ENCODE measurements at regions not wholly inside any gene's neighbourhood (a gene's known extent, or its start where the extent isn't known, plus 50 kb on each side); places are given as distances from the start of the nearest gene placed in this dataset.

- Histone ChIP-seq H3K4me3 (ENCODE audit: low read length) (no peak overlapping the region), H2AFZ (ENCODE audit: low read depth, low read length) (no peak overlapping the region), H3F3A (ENCODE audit: insufficient read depth, low read length, poor library complexity, severe bottlenecking) (no peaks in the 10 kb centered on the region), H3K4me2 (ENCODE audit: low read length) (no peak overlapping the region), H3K36me3 (ENCODE audit: insufficient read depth, low read length) (no peaks in the 10 kb centered on the region), H3K9me2 (ENCODE audit: insufficient read depth, low read length) (no peaks in the 10 kb centered on the region), H3K27me3 (ENCODE audit: insufficient read depth, low read depth, low read length) (no peaks in the 10 kb centered on the region), H3K79me2 (replicated peaks; ENCODE audit: insufficient read depth, low read length) (no peaks in the 10 kb centered on the region), H3K9me3 (ENCODE audit: low read length) (no peaks in the 10 kb centered on the region), H3K9ac (ENCODE audit: low read length) (no peak overlapping the region), H4K20me1 (ENCODE audit: insufficient read depth) (no peaks in the 10 kb centered on the region), H3K27ac (ENCODE audit: low read length) (no peak overlapping the region)
- TF ChIP-seq POLR2AphosphoS5 (IDR thresholded peaks at IDR 0.05) (no peak), TAF1 (IDR thresholded peaks at IDR 0.05; ENCODE audit: low read depth) (no peak), EP300 (conservative IDR thresholded peaks at IDR 0.05; ENCODE audit: poor library complexity, severe bottlenecking) (no peak), RAD21 (conservative IDR thresholded peaks at IDR 0.05) (no peak), EZH2 (IDR thresholded peaks at IDR 0.05; ENCODE audit: borderline replicate concordance, insufficient read depth, low read length, poor library complexity, severe bottlenecking) (no peak), SMC3 (conservative IDR thresholded peaks at IDR 0.05; ENCODE audit: poor library complexity) (no peak), MXI1 (conservative IDR thresholded peaks at IDR 0.05; ENCODE audit: poor library complexity, severe bottlenecking) (no peak)
- TF ChIP-seq, protein P1, sequence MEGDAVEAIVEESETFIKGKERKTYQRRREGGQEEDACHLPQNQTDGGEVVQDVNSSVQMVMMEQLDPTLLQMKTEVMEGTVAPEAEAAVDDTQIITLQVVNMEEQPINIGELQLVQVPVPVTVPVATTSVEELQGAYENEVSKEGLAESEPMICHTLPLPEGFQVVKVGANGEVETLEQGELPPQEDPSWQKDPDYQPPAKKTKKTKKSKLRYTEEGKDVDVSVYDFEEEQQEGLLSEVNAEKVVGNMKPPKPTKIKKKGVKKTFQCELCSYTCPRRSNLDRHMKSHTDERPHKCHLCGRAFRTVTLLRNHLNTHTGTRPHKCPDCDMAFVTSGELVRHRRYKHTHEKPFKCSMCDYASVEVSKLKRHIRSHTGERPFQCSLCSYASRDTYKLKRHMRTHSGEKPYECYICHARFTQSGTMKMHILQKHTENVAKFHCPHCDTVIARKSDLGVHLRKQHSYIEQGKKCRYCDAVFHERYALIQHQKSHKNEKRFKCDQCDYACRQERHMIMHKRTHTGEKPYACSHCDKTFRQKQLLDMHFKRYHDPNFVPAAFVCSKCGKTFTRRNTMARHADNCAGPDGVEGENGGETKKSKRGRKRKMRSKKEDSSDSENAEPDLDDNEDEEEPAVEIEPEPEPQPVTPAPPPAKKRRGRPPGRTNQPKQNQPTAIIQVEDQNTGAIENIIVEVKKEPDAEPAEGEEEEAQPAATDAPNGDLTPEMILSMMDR (IDR thresholded peaks at IDR 0.05; ENCODE audit: poor library complexity, severe bottlenecking) = no peak
- TF ChIP-seq, protein P2, sequence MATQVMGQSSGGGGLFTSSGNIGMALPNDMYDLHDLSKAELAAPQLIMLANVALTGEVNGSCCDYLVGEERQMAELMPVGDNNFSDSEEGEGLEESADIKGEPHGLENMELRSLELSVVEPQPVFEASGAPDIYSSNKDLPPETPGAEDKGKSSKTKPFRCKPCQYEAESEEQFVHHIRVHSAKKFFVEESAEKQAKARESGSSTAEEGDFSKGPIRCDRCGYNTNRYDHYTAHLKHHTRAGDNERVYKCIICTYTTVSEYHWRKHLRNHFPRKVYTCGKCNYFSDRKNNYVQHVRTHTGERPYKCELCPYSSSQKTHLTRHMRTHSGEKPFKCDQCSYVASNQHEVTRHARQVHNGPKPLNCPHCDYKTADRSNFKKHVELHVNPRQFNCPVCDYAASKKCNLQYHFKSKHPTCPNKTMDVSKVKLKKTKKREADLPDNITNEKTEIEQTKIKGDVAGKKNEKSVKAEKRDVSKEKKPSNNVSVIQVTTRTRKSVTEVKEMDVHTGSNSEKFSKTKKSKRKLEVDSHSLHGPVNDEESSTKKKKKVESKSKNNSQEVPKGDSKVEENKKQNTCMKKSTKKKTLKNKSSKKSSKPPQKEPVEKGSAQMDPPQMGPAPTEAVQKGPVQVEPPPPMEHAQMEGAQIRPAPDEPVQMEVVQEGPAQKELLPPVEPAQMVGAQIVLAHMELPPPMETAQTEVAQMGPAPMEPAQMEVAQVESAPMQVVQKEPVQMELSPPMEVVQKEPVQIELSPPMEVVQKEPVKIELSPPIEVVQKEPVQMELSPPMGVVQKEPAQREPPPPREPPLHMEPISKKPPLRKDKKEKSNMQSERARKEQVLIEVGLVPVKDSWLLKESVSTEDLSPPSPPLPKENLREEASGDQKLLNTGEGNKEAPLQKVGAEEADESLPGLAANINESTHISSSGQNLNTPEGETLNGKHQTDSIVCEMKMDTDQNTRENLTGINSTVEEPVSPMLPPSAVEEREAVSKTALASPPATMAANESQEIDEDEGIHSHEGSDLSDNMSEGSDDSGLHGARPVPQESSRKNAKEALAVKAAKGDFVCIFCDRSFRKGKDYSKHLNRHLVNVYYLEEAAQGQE (IDR thresholded peaks at IDR 0.05; ENCODE audit: borderline replicate concordance) = no peak
Measured at GRCh38 chr9:85258236-85258635, 483.5 kb downstream of the AGTPBP1 start.

DNA sequence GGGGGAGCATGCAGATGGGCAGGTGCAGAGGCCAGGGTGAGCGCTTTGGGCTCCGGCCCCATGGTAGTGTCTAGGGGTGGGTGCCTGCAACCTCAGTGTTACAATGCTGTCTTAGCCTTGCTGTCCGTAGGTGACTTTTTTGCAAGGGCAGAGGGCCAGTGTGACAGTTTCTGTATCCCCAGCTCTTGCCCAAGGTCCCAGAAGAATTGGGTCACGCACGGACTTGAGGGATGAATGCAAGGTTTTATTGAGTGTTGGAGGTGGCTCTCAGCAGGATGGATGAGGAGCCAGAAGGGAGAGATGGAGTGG is 492.5 kb downstream of the AGTPBP1 start:
- Histone ChIP-seq H3F3A (ENCODE audit: insufficient read depth, low read length, poor library complexity, severe bottlenecking) (no peaks in the 10 kb centered on the region), H3K9ac (ENCODE audit: low read length) (no peak overlapping the region)

More for the DNA sequence above, 492.5 kb downstream of the AGTPBP1 start:
- Histone ChIP-seq H4K20me1 (ENCODE audit: insufficient read depth) (no peaks in the 10 kb centered on the region), H3K9me2 (ENCODE audit: insufficient read depth, low read length) (no peaks in the 10 kb centered on the region), H3K36me3 (ENCODE audit: insufficient read depth, low read length) (no peaks in the 10 kb centered on the region), H3K4me2 (ENCODE audit: low read length) (no peak overlapping the region), H2AFZ (ENCODE audit: low read depth, low read length) (no peak overlapping the region), H3K27me3 (ENCODE audit: insufficient read depth, low read depth, low read length) (no peaks in the 10 kb centered on the region), H3K4me3 (ENCODE audit: low read length) (no peak overlapping the region), H3K27ac (ENCODE audit: low read length) (no peak overlapping the region), H3K9me3 (ENCODE audit: low read length) (no peaks in the 10 kb centered on the region), H3K79me2 (replicated peaks; ENCODE audit: insufficient read depth, low read length) (no peaks in the 10 kb centered on the region)
- TF ChIP-seq TAF1 (IDR thresholded peaks at IDR 0.05; ENCODE audit: low read depth) = no peak
- no peak for TF ChIP-seq EZH2 (IDR thresholded peaks at IDR 0.05; ENCODE audit: borderline replicate concordance, insufficient read depth, low read length, poor library complexity, severe bottlenecking)
- TF ChIP-seq POLR2AphosphoS5 (IDR thresholded peaks at IDR 0.05) = no peak
- no peak for TF ChIP-seq RAD21 (conservative IDR thresholded peaks at IDR 0.05)
- TF ChIP-seq MXI1 (conservative IDR thresholded peaks at IDR 0.05; ENCODE audit: poor library complexity, severe bottlenecking) = no peak
